HepG2 (cell line): ENCODE measurements at regions not wholly inside any gene's neighbourhood (a gene's known extent, or its start where the extent isn't known, plus 50 kb on each side); places are given as distances from the start of the nearest gene placed in this dataset.

Experiments
- ATAD3A ChIP-seq: sonication (generic); formaldehyde crosslinking; IDR thresholded peaks from 2 replicates; pipeline ENCODE4 v1.4.0; 2020; ENCODE audit warnings: missing genetic modification reagents
- CCDC6 ChIP-seq: sonication (generic); formaldehyde crosslinking; IDR thresholded peaks from 2 replicates; pipeline ENCODE4 v1.8.1; 2022; ENCODE audit warnings: mild to moderate bottlenecking, missing genetic modification reagents, moderate library complexity
- CHCHD3 ChIP-seq: sonication (generic); formaldehyde crosslinking; IDR thresholded peaks from 2 replicates; pipeline ENCODE4 v1.8.0; 2022; ENCODE audit warnings: mild to moderate bottlenecking, missing genetic modification reagents, moderate library complexity
- ELF1 ChIP-seq: sonication (generic); formaldehyde crosslinking; IDR thresholded peaks from 2 replicates; pipeline ENCODE4 v1.4.0; 2020; ENCODE audit warnings: missing genetic modification reagents
- HDAC2 ChIP-seq: sonication (generic); formaldehyde crosslinking; IDR thresholded peaks from 2 replicates; pipeline ENCODE4 v1.4.0; 2020; ENCODE audit warnings: missing genetic modification reagents
- HNRNPL ChIP-seq: fragments of 200-400 bp; formaldehyde crosslinking; IDR thresholded peaks from 2 replicates; pipeline ENCODE4 v1.6.1; 2017; ENCODE audit warnings: mild to moderate bottlenecking, low read depth, low read length
- JUNB ChIP-seq: sonication (generic); formaldehyde crosslinking; IDR thresholded peaks from 2 replicates; pipeline ENCODE4 v1.8.0; 2022; ENCODE audit warnings: missing genetic modification reagents, mild to moderate bottlenecking, borderline replicate concordance
- LRRFIP1 ChIP-seq: sonication (generic); formaldehyde crosslinking; conservative IDR thresholded peaks from 2 replicates; pipeline ENCODE4 v1.4.0; 2020; ENCODE audit warnings: missing genetic modification reagents
- PHF20 ChIP-seq: sonication (generic); formaldehyde crosslinking; IDR thresholded peaks from 2 replicates; pipeline ENCODE4 v1.5.0; 2020; ENCODE audit warnings: mild to moderate bottlenecking, missing genetic modification reagents
- PTBP1 ChIP-seq: fragments of 200-400 bp; formaldehyde crosslinking; IDR thresholded peaks from 2 replicates; pipeline ENCODE4 v1.6.1; 2018; ENCODE audit warnings: low read length, low read depth; ENCODE audit not compliant: poor library complexity, severe bottlenecking
- SOX5 ChIP-seq: IDR thresholded peaks from 2 replicates; pipeline ENCODE4 v1.6.1; 2016; ENCODE audit warnings: borderline replicate concordance
- TBX3 ChIP-seq: fragments of 450-650 bp; IDR thresholded peaks from 2 replicates; pipeline ENCODE4 v1.6.1; 2017; ENCODE audit warnings: antibody characterized with exemption, mild to moderate bottlenecking, inconsistent platforms, borderline replicate concordance
- ZFP91 ChIP-seq: sonication (generic); formaldehyde crosslinking; IDR thresholded peaks from 2 replicates; pipeline ENCODE4 v1.9.0; 2022; ENCODE audit warnings: missing genetic modification reagents, mild to moderate bottlenecking, borderline replicate concordance
- ZFX ChIP-seq: sonication (generic); formaldehyde crosslinking; IDR thresholded peaks from 2 replicates; pipeline ENCODE4 v1.4.0; 2020; ENCODE audit warnings: mild to moderate bottlenecking, low read depth, missing genetic modification reagents, moderate library complexity
- ZNF367 ChIP-seq: sonication (generic); formaldehyde crosslinking; IDR thresholded peaks from 2 replicates; pipeline ENCODE4 v1.4.0; 2020; ENCODE audit warnings: missing genetic modification reagents, borderline replicate concordance
- TF ChIP-seq, protein P1 (sequence below): sonication (generic); formaldehyde crosslinking; IDR thresholded peaks from 2 replicates; pipeline ENCODE4 v1.4.0; 2020; ENCODE audit warnings: mild to moderate bottlenecking, low read depth, missing genetic modification reagents
- TF ChIP-seq, protein P2 (sequence below), 2 experiments: sonication (generic) in 1 of 2; formaldehyde crosslinking in 1 of 2; IDR thresholded peaks; 2 replicates each; pipeline versions ENCODE4 v1.6.1 to v1.9.0; 2014 to 2022; ENCODE audit warnings: antibody characterized with exemption in 1 of 2, borderline replicate concordance in 1 of 2, inconsistent platforms in 1 of 2, low read depth in 1 of 2, missing genetic modification reagents in 1 of 2

DNA sequence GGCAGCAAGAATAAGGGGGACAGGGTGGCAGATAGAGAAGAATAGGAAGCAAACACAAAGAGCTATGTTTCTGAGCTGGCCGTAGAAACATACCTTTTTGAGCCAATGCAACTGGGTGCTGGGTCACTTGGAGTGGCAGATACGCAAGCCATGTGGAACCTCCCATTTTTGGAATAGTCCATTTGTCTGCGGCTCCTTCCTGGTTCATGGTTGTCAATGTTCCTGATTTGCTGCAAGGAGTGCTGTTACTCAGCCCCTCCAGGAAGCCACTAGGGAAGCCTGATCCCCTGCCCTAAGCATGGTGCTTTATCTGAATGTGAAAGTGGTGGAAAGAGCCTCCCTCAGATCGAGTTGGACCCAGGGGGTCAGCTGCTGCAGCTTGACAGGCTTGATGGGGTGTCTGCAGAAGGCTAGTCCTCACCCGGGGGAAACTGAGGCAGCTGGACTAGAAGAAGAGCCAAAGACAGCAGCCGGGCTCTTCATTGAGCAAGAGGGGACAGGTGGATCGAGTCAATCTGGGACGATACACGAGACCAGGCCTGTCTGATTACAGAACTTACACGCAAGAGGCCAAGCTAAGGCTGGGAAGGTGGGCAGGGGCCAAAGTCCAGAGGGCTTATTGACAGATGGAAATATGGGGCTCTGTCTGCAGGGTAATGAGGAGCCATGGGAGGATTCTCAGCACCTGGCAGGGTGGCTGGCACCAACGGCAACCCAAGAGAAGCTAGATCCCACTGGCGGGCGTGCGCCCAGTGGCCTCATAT is 57.4 kb upstream of the CTNNBL1 start (continued):
- no peak for TF ChIP-seq TBX3
- no peak for TF ChIP-seq PTBP1
- TF ChIP-seq ZNF367 = no peak
- TF ChIP-seq ZFP91 (CRISPR knock-in tag) = peak; percentile 66; the same call in 1 of the 2 replicates
- TF ChIP-seq, protein P1, sequence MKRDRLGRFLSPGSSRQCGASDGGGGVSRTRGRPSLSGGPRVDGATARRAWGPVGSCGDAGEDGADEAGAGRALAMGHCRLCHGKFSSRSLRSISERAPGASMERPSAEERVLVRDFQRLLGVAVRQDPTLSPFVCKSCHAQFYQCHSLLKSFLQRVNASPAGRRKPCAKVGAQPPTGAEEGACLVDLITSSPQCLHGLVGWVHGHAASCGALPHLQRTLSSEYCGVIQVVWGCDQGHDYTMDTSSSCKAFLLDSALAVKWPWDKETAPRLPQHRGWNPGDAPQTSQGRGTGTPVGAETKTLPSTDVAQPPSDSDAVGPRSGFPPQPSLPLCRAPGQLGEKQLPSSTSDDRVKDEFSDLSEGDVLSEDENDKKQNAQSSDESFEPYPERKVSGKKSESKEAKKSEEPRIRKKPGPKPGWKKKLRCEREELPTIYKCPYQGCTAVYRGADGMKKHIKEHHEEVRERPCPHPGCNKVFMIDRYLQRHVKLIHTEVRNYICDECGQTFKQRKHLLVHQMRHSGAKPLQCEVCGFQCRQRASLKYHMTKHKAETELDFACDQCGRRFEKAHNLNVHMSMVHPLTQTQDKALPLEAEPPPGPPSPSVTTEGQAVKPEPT = no peak
- TF ChIP-seq, protein P2, sequence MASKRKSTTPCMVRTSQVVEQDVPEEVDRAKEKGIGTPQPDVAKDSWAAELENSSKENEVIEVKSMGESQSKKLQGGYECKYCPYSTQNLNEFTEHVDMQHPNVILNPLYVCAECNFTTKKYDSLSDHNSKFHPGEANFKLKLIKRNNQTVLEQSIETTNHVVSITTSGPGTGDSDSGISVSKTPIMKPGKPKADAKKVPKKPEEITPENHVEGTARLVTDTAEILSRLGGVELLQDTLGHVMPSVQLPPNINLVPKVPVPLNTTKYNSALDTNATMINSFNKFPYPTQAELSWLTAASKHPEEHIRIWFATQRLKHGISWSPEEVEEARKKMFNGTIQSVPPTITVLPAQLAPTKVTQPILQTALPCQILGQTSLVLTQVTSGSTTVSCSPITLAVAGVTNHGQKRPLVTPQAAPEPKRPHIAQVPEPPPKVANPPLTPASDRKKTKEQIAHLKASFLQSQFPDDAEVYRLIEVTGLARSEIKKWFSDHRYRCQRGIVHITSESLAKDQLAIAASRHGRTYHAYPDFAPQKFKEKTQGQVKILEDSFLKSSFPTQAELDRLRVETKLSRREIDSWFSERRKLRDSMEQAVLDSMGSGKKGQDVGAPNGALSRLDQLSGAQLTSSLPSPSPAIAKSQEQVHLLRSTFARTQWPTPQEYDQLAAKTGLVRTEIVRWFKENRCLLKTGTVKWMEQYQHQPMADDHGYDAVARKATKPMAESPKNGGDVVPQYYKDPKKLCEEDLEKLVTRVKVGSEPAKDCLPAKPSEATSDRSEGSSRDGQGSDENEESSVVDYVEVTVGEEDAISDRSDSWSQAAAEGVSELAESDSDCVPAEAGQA (IDR thresholded peaks at IDR 0.05; ENCODE audit: low read depth) = no peak
- TF ChIP-seq, protein P2 (CRISPR knock-in tag; IDR thresholded peaks at IDR 0.05; ENCODE audit: borderline replicate concordance) = no peak
- no peak for TF ChIP-seq PHF20 (CRISPR knock-in tag)
- no peak for TF ChIP-seq CCDC6
- no peak for TF ChIP-seq ELF1 (CRISPR knock-in tag)
- peak; percentile 48; the same call in 1 of the 2 replicates for TF ChIP-seq ZFX (CRISPR knock-in tag)
- no peak for TF ChIP-seq CHCHD3 (CRISPR knock-in tag)
- TF ChIP-seq ATAD3A (CRISPR knock-in tag) = no peak
- TF ChIP-seq HNRNPL = peak; percentile 82
- TF ChIP-seq SOX5 (CRISPR knock-in tag) = no peak
- no peak for TF ChIP-seq LRRFIP1
- TF ChIP-seq JUNB (CRISPR knock-in tag) = no peak
- peak; percentile 31; the same call in 1 of the 2 replicates for TF ChIP-seq HDAC2 (CRISPR knock-in tag)
